DOHH2 (cell line): ENCODE measurements at regions not wholly inside any gene's neighbourhood (a gene's known extent, or its start where the extent isn't known, plus 50 kb on each side); places are given as distances from the start of the nearest gene placed in this dataset.

Experiments used
- CTCF ChIP-seq: fragments of 200-600 bp; sonication (generic); IDR thresholded peaks from one replicate; pipeline ENCODE4 v1.5.1; 2014; ENCODE audit warnings: antibody characterized with exemption, mild to moderate bottlenecking, low read depth, low read length; ENCODE audit not compliant: poor library complexity, severe bottlenecking
- EZH2phosphoT487 ChIP-seq: fragments of 200-600 bp; sonication (generic); IDR thresholded peaks from 2 replicates; pipeline ENCODE4 v1.6.1; 2017; ENCODE audit warnings: borderline replicate concordance, mild to moderate bottlenecking, antibody characterized with exemption, low read length, moderate library complexity, mixed read lengths

DNA sequence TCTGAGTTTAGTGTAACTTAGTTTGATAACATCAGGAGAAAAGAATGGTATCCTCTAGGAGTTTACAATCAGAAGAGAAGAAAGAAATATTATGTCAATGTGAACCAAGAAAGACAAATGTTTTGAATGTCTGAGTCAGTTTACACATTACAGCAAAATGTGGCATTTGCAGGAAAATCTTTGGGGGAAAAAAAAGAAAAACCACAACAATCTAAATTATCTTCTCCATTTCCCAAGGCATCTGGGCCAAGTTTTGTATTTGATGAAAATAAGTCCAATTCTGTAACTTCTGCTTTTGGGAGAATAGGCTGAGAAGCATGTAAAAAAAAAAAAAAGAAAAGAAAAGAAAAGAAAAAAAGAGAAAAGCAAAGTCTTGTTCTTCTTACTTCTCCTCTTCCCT, 58.8 kb upstream of the FLRT2 start:
- TF ChIP-seq CTCF (no peak), EZH2phosphoT487 (no peak)
